DOHH2 (cell line): ENCODE measurements at regions not wholly inside any gene's neighbourhood (a gene's known extent, or its start where the extent isn't known, plus 50 kb on each side); places are given as distances from the start of the nearest gene placed in this dataset.

Source experiments
- CTCF ChIP-seq: fragments of 200-600 bp; sonication (generic); IDR thresholded peaks from one replicate; pipeline ENCODE4 v1.5.1; 2014; ENCODE audit warnings: antibody characterized with exemption, mild to moderate bottlenecking, low read depth, low read length; ENCODE audit not compliant: poor library complexity, severe bottlenecking
- EZH2phosphoT487 ChIP-seq: fragments of 200-600 bp; sonication (generic); IDR thresholded peaks from 2 replicates; pipeline ENCODE4 v1.6.1; 2017; ENCODE audit warnings: borderline replicate concordance, mild to moderate bottlenecking, antibody characterized with exemption, low read length, moderate library complexity, mixed read lengths

GRCh38 chr20:11846131-11846530 is 71.6 kb upstream of the BTBD3 start:
- TF ChIP-seq CTCF (no peak), EZH2phosphoT487 (no peak)
